ENCODE measurements at regions not wholly inside any gene's neighbourhood (a gene's known extent, or its start where the extent isn't known, plus 50 kb on each side); places are given as distances from the start of the nearest gene placed in this dataset.

DNA sequence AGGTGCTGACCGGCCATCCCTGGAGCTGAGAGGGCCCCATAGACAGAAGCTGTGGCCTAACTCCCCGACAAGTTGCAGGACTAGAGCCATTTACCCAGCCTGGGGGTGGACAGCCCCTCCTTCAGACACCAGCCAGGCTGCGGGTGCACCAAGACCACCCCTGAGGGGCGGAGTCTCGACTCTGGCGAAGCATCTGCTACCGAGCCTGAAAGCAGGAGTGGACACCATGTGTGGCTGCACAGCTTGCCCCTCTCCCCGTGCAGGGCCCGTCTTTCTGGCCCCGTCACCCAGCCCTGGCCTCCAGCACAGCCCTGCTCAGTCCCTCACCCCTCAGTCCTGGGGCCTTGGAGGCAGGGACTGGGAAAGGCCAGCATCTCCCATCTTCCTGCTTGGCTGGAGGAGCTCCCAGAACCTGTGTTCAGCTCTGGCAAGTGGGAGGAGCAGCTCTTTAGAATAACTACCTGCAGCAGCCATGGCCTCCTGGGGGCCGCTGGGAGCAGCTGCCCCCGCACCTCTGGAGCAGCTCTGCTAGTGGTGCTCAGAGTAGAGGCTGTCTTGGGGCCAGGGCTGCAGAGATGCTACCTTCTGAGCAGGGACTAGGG is 275.8 kb downstream of the NDUFA10 start:
- DNase-seq (ENCODE audit: low read depth in 2 of 2, low spot score in 1 of 2): no peak

DNA sequence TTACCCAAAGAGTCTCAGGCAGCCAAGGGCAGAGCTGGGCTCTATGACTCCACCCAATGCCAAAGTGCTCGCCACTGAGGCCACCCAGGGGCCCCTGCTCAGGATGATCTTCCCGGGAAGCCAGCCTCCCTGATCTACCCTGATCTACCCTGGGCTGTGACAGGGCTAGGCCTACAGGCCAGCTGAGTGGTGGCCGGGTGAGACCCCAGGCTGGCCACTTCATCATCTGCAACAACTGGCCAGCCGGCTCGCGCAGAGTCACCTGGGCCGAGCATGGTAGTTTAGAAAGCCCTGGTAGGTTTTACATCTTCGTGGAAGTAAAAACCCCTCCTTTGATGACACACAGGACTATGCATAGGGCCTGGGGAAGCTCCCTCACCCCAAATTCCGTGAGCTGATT is 276.3 kb downstream of the NDUFA10 start:
- no peak for DNase-seq (ENCODE audit: low read depth in 2 of 2, low spot score in 1 of 2)

DNA sequence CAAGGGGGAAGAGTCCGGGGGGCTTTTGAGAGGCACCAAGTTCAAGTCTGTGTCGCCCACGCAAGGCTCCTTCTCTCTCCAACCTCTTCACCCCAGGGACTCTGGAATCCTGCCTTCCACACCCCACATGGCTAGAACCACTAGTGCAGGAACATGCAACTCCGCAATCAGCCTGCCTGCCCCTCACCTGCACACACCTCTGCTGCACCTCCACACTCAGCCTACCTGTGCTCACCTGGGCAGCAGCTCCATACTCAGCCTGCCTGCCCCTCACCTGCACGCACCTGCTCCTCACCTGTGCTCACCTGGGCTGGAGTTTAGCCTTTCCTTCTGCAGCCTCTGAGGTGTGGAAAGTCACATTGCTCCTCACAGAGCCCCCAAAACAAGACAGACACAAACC is 277.4 kb downstream of the NDUFA10 start:
- DNase-seq (ENCODE audit: low read depth in 2 of 2, low spot score in 1 of 2): no peak

DNA sequence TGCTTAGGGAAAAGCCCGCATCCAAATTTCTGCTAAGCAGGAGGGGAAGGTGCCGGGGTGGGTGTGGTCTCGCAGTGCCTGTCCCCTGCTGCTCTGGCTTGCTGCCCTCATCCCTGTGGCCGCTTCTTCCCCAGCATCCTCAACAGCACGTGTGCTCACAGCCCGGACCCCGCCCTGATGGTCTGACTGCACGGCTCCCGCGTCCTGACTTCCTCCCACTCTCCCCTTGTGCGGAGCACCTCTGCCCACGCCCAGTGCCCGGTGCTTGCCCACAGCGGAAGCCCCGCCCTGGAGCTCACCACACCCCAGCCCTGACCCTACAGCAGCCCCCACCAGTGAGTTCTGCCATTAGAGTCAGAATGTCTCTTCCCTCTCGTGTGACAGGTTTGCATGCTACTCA is 277.9 kb downstream of the NDUFA10 start:
- no peak for DNase-seq (ENCODE audit: low read depth in 2 of 2, low spot score in 1 of 2)

DNA sequence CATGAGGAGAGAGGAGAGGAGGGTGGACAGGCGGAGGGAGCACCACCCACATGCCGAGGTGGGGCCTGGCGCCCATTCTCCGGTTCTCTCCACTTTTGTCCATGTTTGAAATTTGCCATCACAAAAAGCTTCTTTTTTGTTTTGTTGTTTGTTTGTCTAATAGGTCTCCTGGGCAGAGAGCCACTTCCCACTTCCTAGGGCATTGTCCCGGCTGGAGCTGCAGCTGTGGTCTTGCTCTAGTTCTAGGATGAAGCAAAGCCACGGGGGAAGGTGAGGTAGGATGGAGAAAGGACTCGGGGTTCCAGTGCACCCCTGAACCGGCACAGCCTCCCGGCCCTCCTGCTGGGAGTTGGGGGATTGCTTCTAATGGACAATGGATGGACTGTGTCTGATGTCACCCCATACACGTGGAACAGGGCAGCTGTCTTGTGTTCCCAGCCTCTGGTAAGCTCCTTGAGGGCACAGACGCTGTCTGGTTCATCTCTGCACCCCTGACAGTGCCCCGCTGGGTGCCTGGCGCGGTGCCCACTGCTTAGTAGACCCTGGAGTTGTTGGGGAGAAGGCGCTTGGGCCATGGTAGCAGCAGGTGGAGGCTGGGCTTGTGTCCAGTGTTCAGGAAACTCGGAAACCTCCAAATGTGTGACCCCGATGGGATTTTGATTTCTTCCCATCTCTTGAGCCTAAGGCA is 278.4 kb downstream of the NDUFA10 start:
- DNase-seq (ENCODE audit: low read depth in 2 of 2, low spot score in 1 of 2): no peak

DNA sequence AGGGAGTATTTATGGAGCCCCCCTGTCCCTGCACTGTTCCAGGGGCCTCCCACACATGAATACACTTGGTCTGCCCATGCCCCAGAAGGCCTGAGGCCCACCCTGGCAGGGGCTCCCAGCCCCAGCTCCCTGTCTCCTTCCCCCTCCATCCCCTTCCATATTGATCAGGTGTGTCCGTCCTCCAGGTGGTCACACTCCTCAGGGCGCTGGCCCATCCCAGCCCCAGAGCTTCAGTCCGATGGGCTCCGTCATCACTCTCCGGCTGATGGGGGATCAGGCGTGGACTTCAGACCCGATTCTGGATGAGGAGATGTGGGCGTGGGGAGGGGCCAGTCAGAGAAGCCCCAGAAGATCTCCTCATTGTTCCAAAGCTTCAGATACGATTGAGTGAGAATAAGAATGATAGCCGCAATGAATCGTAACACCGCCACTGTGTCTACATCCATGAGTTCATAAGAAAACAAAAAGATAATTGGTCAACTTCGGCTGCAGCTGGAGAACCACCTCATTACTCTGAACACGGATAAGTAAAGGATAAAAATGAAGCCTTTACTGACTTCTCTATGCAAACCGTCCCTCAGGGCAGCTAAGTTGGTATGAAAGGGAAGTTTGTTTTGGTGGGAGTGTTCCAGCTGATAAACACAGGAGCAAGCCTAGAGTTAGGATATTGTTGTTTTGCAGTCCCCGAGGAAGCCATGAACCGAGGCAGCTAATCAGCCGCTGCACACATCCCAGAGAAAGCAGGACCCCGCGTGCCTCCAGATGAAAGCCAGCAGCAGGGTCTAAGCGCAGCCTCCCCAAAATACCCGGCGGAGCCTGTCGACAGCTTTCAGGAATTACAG is 279.5 kb downstream of the NDUFA10 start:
- no peak for DNase-seq (ENCODE audit: low read depth in 2 of 2, low spot score in 1 of 2)

DNA sequence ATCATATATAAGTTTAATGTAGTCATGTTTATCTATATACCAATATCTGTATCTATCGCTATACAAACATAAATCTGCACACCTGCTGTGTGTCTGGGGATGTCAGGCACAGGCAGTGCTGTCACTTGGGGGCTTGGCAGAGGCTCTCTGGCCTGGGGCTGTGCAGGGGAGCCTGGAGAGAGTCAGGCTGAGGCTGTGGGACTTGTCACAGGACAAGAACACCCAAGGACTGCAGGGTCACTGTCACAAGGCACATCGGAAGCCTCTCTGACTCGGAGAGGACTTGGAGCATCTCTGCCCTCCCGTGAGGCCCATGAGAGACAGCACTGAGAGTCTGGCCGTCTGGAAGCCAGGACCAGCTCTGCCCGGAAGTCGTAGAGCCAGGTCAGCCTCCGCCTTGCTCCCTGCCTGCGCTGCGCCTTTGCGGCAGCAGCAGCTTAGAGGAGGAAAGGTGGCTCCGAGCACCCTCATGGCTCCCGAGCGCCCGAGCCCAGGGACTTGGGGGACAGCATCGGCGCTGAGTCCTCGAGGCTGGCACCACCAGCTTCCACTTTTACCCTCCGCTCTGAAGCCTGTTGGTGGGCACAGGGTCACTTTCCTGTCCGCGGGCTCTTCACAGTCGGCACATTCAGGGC is 280.3 kb downstream of the NDUFA10 start:
- no peak for DNase-seq (ENCODE audit: low read depth in 2 of 2, low spot score in 1 of 2)

DNA sequence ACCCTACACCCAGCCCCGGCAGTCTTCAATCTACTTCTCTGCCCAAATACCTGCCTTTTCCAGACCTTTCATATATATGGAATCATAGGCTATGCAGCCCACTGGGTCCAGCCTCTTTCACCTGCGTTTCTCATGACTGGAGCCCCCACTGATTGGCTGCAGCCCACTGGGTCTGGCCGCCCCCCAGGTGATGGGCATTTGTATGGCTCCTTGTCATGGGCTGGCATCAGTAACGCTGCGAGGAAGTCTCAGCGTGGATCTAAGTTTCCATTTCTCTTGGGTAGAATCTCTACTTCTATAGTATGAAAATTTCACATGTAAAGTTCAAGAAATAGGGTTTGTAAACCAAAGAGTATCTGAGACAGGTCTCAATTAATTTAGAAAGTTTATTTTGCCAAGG is 281.9 kb downstream of the NDUFA10 start:
- DNase-seq (ENCODE audit: low read depth in 2 of 2, low spot score in 1 of 2): no peak

DNA sequence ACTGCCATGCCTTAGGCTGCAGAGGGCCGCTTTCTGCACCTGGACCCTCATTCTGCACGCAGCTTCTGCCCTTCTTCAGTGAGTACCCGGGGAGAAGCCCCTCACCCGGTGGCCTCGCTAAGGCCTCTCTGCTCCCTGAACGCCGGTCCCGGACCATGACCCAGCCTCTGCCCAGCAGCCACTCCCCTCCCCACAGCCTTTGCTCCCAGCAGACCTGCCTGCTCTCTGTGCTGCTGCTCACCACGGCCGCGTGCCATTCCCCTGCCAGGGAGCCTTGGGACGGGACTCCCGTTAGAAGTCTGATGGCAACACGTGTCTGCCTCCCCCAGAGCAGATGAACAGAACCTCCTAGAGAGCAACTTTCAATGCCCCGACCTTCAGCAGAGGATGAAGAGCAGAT is 282.8 kb downstream of the NDUFA10 start:
- DNase-seq (ENCODE audit: low read depth in 2 of 2, low spot score in 1 of 2): no peak

DNA sequence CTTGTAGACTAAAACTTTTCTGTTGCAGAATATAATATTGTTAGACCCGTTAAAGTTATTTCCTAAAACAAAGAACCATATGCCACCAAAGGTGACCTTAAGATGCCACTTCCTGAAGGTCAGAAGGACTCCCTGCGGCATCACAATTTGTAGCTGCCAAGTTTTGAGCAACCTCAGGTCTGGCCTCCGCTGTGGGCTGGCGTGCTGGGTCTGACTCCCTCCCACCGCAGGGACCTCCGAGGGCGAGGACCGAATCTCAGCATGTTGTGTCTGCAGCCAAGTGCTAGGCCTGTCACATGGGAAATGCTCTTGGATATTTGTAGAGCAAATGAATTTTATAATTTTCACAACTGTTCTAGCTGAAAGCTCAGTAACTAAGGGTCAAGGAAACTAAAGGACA is 285.9 kb downstream of the NDUFA10 start:
- no peak for DNase-seq (ENCODE audit: low read depth in 2 of 2, low spot score in 1 of 2)

DNA sequence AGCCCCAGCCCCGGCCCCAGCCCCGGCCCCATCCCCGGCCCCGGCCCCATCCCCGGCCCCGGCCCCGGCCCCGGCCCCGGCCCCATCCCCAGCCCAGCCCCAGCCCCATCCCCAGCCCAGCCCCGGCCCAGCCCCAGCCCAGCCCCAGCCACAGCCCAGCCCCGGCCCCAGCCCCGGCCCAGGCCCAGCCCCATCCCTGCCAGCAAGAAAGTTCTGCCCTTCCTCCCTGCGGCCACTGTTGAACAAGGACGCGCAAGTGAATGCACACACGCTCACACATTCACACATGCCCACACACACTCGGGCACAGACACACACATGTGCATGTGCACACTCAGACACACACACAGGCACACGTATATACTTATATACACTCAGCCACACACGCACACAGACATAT is 287.0 kb downstream of the NDUFA10 start:
- DNase-seq (ENCODE audit: low read depth in 2 of 2, low spot score in 1 of 2): no peak

DNA sequence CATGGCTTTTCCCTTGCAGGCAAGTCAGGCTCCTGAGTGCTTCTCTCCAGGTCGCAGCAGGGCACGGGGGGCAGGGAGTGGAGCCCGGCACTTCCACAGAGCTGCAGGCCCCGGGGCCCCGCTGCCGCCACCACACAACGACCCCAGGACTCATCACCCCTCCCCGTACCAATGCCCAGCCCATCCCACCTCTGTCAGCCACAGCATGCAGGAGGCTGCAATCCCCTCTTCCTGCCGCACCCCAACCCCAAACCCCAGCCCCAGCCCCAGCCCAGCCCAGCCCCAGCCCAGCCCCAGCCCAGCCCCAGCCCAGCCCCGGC is 288.0 kb downstream of the NDUFA10 start:
- no peak for DNase-seq (ENCODE audit: low read depth in 2 of 2, low spot score in 1 of 2)

DNA sequence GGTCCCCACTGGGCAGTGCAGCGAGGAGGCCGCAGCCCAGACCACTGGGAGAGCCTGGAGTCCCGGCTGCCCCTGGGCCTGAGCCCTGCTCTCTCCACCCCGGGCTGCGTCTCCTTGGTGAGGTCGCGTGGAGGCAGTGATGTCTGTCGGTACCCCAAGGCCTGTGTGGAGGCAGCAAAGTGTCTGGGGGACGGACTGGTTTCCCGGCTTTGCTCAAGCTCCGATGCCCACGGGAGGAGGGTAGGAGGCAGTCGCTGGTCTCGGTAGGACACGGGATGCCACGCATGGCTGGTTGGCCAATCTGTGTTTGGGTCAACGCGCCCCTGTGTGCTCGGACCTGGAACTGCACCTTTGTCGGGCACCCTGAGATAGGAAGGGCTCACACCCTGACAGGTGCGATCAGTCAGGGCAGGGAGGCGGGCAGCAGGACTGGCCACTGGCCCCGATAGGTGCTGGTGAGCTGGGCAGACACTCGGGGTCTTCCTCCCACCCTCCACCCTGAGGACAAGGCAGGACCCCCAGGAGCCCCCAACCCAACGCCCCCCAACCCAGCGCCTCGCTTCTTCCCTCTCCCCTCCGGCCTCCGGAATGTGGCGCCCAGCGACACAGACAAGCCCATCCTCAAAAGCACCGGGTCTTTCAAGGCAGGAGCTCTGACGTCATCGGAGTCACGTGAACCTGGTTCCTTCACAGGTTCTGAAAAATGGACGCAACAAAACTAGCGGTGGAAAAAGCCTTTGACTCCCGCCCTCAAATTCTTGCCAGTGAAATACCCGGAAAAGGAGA is 288.6 kb downstream of the NDUFA10 start:
- DNase-seq (ENCODE audit: low read depth in 2 of 2, low spot score in 1 of 2): no peak

DNA sequence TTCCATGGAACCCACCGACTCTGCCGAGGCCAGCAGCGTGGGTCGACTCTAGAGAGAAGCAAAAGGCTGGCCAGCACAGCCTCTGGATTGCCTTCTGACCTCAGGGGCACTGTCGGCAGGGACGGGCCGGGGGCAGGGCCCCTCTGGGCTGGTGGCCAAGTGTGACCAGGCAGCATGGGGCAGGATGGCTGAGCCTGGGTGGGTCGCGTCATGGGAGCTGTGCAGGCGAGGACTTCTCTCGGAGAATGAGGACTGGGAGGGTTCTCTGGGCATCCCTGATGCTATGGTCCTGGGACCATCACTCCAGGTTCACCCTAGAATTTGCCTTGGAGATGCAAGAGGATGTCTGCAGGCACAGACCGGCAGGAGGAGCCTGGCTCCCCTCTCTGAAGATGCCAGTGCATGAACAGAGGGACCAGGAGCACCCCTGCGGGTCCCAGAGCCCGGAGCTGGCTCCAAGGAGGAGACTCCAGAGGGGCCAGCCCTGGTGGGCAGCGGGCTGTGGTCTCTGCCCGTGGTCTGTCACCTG is 289.2 kb downstream of the NDUFA10 start:
- DNase-seq (ENCODE audit: low read depth in 2 of 2, low spot score in 1 of 2): no peak

DNA sequence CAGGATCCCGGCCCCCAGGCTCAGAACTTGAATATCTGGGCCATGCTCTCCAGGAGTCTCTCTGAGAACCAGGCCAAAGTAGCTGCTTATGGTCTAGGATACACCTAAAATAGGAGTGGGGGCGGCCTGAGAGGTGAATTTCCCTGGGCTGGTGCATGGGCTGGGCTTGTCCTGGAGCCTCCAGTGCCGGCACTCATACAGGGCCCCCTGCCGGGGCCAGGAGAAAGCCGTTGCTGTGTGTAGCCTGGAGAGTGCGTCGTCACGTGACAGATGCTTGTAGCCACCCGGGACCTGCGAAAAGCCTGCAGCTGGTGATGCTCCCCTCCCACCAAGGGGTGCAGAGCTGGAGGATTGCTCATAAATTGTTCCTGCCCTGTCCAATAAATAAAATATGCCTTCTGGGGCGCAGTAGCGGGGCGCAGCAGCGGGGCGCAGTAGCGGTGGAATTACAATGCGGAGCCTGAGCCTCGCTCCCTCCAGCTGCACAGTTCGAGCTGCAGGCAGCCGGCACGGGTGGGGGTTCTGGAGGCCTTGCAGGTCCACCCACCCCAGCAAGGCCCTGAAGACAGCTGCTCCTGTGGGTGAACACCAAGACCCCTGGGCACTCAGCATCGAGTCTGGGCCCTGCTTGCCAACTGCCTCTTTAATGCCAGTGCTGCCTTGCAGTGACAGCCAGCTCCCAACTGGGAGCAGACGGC is 289.9 kb downstream of the NDUFA10 start:
- DNase-seq (ENCODE audit: low read depth in 2 of 2, low spot score in 1 of 2): no peak

DNA sequence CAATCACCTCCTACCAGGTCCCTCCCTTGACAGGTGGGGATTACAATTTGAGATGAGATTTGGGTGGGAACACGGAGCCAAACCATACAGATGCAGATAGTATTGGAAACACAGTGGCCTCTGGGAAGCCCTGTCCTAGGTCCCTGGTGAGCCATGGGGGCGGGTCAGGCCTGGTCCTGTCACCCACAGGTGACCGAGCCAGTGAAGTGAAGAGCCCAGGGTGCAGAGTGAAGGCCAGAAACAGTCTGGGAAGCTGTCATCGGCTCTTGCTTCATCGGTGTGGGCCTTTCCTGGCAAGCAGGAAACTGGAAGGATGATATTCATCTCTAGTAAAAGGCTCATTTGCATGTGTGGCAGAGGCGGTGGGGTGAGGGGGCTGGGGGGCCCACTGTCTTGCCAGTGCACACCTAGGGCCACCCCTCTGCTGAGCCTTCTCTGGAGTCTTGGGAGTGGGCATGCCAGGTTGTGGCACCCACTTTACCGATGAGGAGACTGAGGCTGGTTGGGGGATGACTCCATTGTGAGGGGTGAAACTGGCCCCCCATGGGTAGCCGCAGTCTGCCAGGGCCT is 290.6 kb downstream of the NDUFA10 start:
- DNase-seq (ENCODE audit: low read depth in 2 of 2, low spot score in 1 of 2): no peak

DNA sequence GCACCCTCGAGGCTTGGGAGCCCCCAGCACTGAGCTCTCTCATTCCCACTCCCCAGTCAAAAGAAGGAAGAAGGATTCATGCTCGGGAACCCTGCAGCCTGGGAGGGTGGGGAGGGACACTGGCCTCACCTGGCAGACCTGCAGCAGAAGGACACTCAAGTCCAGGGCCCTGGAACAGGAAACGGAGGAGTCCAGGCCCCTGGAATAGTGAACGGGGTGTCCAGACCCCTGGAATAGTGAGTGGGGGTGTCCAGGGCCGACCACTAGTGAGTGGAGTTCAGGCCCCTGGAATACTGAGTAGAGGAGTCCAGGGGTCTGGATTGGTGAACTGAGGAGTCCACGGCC is 292.5 kb downstream of the NDUFA10 start:
- no peak for DNase-seq (ENCODE audit: low read depth in 2 of 2, low spot score in 1 of 2)

DNA sequence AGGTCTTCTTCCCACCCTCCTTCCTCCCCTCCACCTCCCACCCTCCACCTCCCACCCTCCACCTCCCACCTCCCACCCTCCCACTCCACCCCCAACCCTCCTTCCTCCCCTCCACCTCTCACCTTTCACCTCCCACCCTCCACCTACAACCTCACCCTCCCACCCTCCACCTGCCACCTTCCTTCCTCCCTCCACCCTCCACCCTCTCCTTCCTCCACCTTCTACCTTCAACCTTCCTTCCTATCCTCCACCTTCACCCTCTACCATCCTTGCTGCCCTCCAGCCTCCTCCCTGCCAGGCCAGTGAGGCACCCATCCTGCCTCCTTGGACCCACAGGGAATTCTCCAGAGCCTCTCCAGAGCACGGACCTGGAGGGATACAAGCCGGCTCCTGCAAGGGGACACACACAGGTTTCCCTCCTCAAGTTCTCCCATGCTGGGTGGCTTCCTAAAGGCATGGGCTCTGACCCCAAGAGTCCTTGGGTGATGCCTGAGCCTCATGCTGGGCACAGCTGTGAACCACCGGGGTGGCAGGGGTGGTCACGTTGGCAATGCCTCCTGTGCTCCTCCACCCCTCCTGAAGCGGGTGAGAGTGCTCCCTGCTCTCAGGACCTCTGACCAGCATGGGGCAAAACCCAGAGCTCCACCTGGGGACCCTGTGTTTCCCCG is 293.0 kb downstream of the NDUFA10 start:
- DNase-seq (ENCODE audit: low read depth in 2 of 2, low spot score in 1 of 2): no peak

DNA sequence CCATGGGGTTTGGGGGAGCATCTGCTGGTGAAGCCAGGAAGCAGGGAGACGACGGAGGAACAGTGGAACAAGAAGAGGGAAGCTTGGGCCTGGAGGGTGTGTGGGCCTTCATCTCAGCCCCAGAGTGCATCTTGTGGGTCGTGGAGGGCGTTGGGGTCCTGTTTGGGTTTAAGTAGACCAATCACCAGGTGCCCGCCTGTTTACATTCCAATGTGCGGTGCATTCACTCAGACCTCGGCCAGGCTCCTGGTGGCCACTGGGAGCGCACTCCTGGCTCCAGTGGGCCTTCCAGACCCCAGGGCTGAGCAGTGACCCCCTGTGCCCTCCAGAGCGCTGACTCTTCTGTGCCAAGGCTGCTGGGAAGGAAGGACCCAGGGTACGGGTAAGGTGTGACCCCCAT is 293.7 kb downstream of the NDUFA10 start:
- no peak for DNase-seq (ENCODE audit: low read depth in 2 of 2, low spot score in 1 of 2)

DNA sequence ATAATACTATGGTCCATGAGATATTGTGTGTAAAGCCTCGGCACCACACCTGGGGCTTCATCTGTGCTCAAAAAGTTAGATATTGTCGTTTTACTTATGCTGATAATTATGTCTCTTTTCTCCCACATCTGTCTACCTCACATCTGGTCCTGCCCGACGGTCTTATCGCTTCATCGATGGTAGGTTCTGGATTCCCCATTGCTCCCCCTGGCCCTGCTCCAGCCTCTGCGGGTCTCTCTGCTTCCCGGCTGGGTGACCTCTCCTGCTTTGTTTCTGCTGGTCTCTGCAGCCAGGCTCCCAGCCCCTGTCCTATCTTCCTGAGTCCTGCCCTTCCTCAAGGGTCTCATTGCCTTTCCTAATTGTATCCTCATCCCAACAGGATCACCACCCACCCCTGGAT is 294.2 kb downstream of the NDUFA10 start:
- DNase-seq (ENCODE audit: low read depth in 2 of 2, low spot score in 1 of 2): no peak

All from stimulated activated CD8-positive, alpha-beta memory T cell treated with anti-CD3 and anti-CD28 coated beads, Interleukin-4, amount 100 ng/mL, for 1 hour (primary cell).